ENCODE measurements at regions not wholly inside any gene's neighbourhood (a gene's known extent, or its start where the extent isn't known, plus 50 kb on each side); places are given as distances from the start of the nearest gene placed in this dataset.

GRCh38 chr10:9068003-9068402 is 1013.5 kb downstream of the GATA3 start:
- TF ChIP-seq POLR2A (IDR thresholded peaks at IDR 0.05) = no peak
- TF ChIP-seq, protein P1, sequence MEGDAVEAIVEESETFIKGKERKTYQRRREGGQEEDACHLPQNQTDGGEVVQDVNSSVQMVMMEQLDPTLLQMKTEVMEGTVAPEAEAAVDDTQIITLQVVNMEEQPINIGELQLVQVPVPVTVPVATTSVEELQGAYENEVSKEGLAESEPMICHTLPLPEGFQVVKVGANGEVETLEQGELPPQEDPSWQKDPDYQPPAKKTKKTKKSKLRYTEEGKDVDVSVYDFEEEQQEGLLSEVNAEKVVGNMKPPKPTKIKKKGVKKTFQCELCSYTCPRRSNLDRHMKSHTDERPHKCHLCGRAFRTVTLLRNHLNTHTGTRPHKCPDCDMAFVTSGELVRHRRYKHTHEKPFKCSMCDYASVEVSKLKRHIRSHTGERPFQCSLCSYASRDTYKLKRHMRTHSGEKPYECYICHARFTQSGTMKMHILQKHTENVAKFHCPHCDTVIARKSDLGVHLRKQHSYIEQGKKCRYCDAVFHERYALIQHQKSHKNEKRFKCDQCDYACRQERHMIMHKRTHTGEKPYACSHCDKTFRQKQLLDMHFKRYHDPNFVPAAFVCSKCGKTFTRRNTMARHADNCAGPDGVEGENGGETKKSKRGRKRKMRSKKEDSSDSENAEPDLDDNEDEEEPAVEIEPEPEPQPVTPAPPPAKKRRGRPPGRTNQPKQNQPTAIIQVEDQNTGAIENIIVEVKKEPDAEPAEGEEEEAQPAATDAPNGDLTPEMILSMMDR (IDR thresholded peaks at IDR 0.05) = no peak
- H3K27me3 ChIP-seq = no peaks in the 10 kb centered on the region
- no peaks in the 10 kb centered on the region for H3K4me1 ChIP-seq
- H3K36me3 ChIP-seq = no peaks in the 10 kb centered on the region
- no peak for DNase-seq
- H3K27ac ChIP-seq = no peak overlapping the region
- no peak overlapping the region for H3K4me3 ChIP-seq
- intact Hi-C loops (cut with DNase I) = no loop called here
- no peaks in the 10 kb centered on the region for H3K9me3 ChIP-seq

GRCh38 chr10:9069136-9069535 is 1014.6 kb downstream of the GATA3 start:
- TF ChIP-seq, protein P1 (IDR thresholded peaks at IDR 0.05) = no peak
- no peak for TF ChIP-seq POLR2A (IDR thresholded peaks at IDR 0.05)
- H3K36me3 ChIP-seq = no peaks in the 10 kb centered on the region
- 43 to 54% methylated on average over 4 of the region's 4 CpGs for WGBS, 2 donors
- no peak overlapping the region for H3K27ac ChIP-seq
- DNase-seq = no peak
- H3K27me3 ChIP-seq = no peaks in the 10 kb centered on the region
- H3K4me1 ChIP-seq = no peaks in the 10 kb centered on the region
- intact Hi-C loops (cut with DNase I) = no loop called here
- H3K4me3 ChIP-seq = no peak overlapping the region
- H3K9me3 ChIP-seq = no peaks in the 10 kb centered on the region

GRCh38 chr10:9075420-9075819 is 1020.9 kb downstream of the GATA3 start:
- 57 to 69% methylated on average over 1 of the region's 1 CpG for WGBS, 2 donors
- intact Hi-C loops (cut with DNase I) = no loop called here
- no peaks in the 10 kb centered on the region for H3K4me1 ChIP-seq
- no peak overlapping the region for H3K4me3 ChIP-seq
- H3K27ac ChIP-seq = no peak overlapping the region
- no peak for TF ChIP-seq POLR2A (IDR thresholded peaks at IDR 0.05)
- TF ChIP-seq, protein P1 (IDR thresholded peaks at IDR 0.05) = peak in 1 of 6 experiments; percentile 11
- DNase-seq = no peak
- no peaks in the 10 kb centered on the region for H3K27me3 ChIP-seq
- no peaks in the 10 kb centered on the region for H3K9me3 ChIP-seq
- no peaks in the 10 kb centered on the region for H3K36me3 ChIP-seq

DNA sequence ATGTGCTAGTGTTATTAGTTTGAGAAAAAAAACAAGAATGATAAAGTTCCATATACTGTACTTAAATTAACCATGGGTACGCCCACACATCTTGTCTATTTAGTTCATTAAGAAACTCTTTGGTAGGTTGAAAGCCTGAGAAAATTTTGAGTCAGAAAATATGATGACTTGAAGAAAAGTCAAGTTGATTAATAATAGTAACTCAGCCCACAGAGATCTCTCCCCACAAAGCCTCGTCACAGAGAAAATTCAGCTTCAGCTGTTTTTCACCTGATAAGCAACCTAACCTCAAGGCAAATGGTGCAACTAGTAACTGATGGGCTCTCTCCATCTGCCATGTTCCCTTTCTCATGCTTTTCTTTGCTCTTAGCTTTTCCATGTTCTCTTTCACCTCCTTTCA is 1021.6 kb downstream of the GATA3 start:
- H3K4me1 ChIP-seq = no peaks in the 10 kb centered on the region
- intact Hi-C loops (cut with DNase I) = no loop called here
- no peak overlapping the region for H3K27ac ChIP-seq
- WGBS, 2 donors = 58 to 60% methylated on average over 2 of the region's 2 CpGs
- H3K36me3 ChIP-seq = no peaks in the 10 kb centered on the region
- TF ChIP-seq, protein P1 (IDR thresholded peaks at IDR 0.05) = no peak
- TF ChIP-seq POLR2A (IDR thresholded peaks at IDR 0.05) = no peak
- H3K4me3 ChIP-seq = no peak overlapping the region
- no peaks in the 10 kb centered on the region for H3K27me3 ChIP-seq
- no peak for DNase-seq
- H3K9me3 ChIP-seq = no peaks in the 10 kb centered on the region

- Histone ChIP-seq H3K4me3 (no peak overlapping the region), H3K27ac (no peak overlapping the region), H3K9me3 (no peaks in the 10 kb centered on the region), H3K27me3 (no peaks in the 10 kb centered on the region), H3K36me3 (no peaks in the 10 kb centered on the region), H3K4me1 (no peaks in the 10 kb centered on the region)
- no peak for TF ChIP-seq POLR2A (IDR thresholded peaks at IDR 0.05)
- TF ChIP-seq, protein P1 (IDR thresholded peaks at IDR 0.05) = no peak
- no peak for DNase-seq
- 55 to 61% methylated on average over 2 of the region's 2 CpGs for WGBS, 2 donors
- intact Hi-C loops (cut with DNase I) = no loop called here
Observed at GRCh38 chr10:9081253-9081652, 1026.8 kb downstream of the GATA3 start.

Data from esophagus squamous epithelium (tissue), 5 donors.